Uterus (tissue), 3 donors: ENCODE measurements at regions not wholly inside any gene's neighbourhood (a gene's known extent, or its start where the extent isn't known, plus 50 kb on each side); places are given as distances from the start of the nearest gene placed in this dataset.

Experiments used
- DNase-seq, 2 donors: peaks; one replicate each; pipeline ENCODE4 v3.0.0-alpha.2; 2019 to 2020
- H3K27ac ChIP-seq, 2 donors: fragments of 200-600 bp; sonication (generic); 1 replicate in 1 of 2; 2 replicates in 1 of 2; pipeline ENCODE4 v1.5.1; 2016 to 2018
- H3K27me3 ChIP-seq, 2 donors: fragments of 200-600 bp; sonication (generic); one replicate each; pipeline ENCODE4 v1.5.1; 2018 to 2019; ENCODE audit warnings: control low read depth in 1 of 2
- H3K36me3 ChIP-seq, 2 donors: fragments of 200-600 bp; sonication (generic); one replicate each; pipeline ENCODE4 v1.5.1; 2019; ENCODE audit warnings: control low read depth in 1 of 2
- H3K4me1 ChIP-seq, 2 donors: fragments of 200-600 bp; sonication (generic); one replicate each; pipeline ENCODE4 v1.5.1; 2018 to 2019; ENCODE audit warnings: control low read depth in 1 of 2
- H3K4me3 ChIP-seq, 2 donors: fragments of 200-600 bp; sonication (generic); 1 replicate in 1 of 2; 2 replicates in 1 of 2; pipeline ENCODE4 v1.5.1; 2018 to 2019; ENCODE audit warnings: mild to moderate bottlenecking in 1 of 2
- H3K9me3 ChIP-seq, 2 donors: fragments of 200-600 bp; sonication (generic); one replicate each; pipeline ENCODE4 v1.5.1; 2019; ENCODE audit warnings: control low read depth in 1 of 2
- POLR2A ChIP-seq, 2 donors: fragments of 450-650 bp; IDR thresholded peaks; one replicate each; pipeline ENCODE4 v1.6.1; 2016; ENCODE audit warnings: antibody characterized with exemption in 2 of 2, mild to moderate bottlenecking in 1 of 2, moderate library complexity in 1 of 2
- intact Hi-C: fragments of 100-400 bp; cut with DNase I; formaldehyde crosslinking; loops from one replicate; pipeline ENCODE4 v1.15.1; 2023; ENCODE audit warnings: low total_unique reads
- TF ChIP-seq, protein P1 (sequence below), 4 experiments: fragments of 200-600 bp in 2 of 4; fragments of 450-650 bp in 2 of 4; sonication (generic) in 2 of 4; IDR thresholded peaks; one replicate each; pipeline ENCODE4 v1.5.1; 2016 to 2019; ENCODE audit warnings: antibody characterized with exemption in 4 of 4, mild to moderate bottlenecking in 2 of 4, moderate library complexity in 1 of 4
- donor health status: DM: yes; HTN: yes; CAD: no.

- intact Hi-C loops = no loop called here
- Histone ChIP-seq H3K36me3 (no peaks in the 10 kb centered on the region), H3K27me3 (no peaks in the 10 kb centered on the region), H3K4me3 (no peak overlapping the region), H3K4me1 (no peaks in the 10 kb centered on the region), H3K27ac (no peak overlapping the region), H3K9me3 (no peaks in the 10 kb centered on the region)
- no peak for DNase-seq
- no peak for TF ChIP-seq POLR2A (IDR thresholded peaks at IDR 0.05)
- TF ChIP-seq, protein P1, sequence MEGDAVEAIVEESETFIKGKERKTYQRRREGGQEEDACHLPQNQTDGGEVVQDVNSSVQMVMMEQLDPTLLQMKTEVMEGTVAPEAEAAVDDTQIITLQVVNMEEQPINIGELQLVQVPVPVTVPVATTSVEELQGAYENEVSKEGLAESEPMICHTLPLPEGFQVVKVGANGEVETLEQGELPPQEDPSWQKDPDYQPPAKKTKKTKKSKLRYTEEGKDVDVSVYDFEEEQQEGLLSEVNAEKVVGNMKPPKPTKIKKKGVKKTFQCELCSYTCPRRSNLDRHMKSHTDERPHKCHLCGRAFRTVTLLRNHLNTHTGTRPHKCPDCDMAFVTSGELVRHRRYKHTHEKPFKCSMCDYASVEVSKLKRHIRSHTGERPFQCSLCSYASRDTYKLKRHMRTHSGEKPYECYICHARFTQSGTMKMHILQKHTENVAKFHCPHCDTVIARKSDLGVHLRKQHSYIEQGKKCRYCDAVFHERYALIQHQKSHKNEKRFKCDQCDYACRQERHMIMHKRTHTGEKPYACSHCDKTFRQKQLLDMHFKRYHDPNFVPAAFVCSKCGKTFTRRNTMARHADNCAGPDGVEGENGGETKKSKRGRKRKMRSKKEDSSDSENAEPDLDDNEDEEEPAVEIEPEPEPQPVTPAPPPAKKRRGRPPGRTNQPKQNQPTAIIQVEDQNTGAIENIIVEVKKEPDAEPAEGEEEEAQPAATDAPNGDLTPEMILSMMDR (IDR thresholded peaks at IDR 0.05) = no peak
Measured at GRCh38 chr5:92713826-92714225, 867.2 kb downstream of the NR2F1-AS1 start.

DNA sequence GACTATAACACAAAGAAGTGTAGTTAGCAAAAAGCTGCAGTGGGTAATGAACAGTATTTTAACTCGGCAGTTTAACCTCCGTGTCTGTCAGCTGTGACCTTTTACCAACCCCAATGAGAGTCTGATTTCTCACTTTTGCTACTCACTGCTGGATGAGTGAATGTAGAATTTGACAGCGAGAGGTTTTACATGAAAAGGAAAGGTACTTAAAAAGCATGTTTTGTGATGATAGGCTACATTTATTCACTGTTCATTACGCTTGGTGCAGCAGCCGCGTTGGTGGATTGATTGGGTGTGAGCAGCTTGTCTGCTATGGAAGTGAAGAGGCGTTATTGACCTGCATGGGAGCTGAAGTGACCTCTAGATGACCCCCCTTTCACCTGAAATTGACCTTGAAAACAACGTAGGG lies 867.7 kb downstream of the NR2F1-AS1 start:
- Histone ChIP-seq H3K4me1 (no peaks in the 10 kb centered on the region), H3K27ac (no peak overlapping the region), H3K27me3 (no peaks in the 10 kb centered on the region), H3K36me3 (no peaks in the 10 kb centered on the region), H3K4me3 (no peak overlapping the region), H3K9me3 (no peaks in the 10 kb centered on the region)
- intact Hi-C loops = no loop called here
- TF ChIP-seq, protein P1 (IDR thresholded peaks at IDR 0.05) = no peak
- no peak for TF ChIP-seq POLR2A (IDR thresholded peaks at IDR 0.05)
- DNase-seq = no peak

DNA sequence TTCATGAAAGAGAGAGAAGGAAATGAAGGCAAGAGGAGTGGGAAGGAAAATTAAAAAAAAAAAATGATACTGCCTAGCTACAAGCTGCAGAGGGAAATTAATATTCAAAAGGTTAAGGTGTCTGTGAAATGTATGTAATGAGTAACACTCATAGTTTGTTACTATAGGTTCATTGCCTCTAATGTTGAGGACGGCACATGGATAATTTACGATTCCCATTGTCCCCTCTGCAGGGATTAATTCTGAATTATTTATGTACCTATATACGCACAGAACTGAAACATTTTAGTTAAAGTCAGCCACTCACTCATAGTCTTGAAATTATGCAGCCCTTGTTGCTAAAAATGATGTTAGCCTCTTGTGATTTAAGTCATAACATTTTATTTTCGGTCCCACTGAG lies 869.1 kb downstream of the NR2F1-AS1 start:
- TF ChIP-seq, protein P1 (IDR thresholded peaks at IDR 0.05) = no peak
- TF ChIP-seq POLR2A (IDR thresholded peaks at IDR 0.05) = no peak
- Histone ChIP-seq H3K27me3 (no peaks in the 10 kb centered on the region), H3K36me3 (no peaks in the 10 kb centered on the region), H3K27ac (no peak overlapping the region), H3K4me3 (no peak overlapping the region), H3K9me3 (no peaks in the 10 kb centered on the region), H3K4me1 (no peaks in the 10 kb centered on the region)
- intact Hi-C loops = no loop called here
- no peak for DNase-seq

DNA sequence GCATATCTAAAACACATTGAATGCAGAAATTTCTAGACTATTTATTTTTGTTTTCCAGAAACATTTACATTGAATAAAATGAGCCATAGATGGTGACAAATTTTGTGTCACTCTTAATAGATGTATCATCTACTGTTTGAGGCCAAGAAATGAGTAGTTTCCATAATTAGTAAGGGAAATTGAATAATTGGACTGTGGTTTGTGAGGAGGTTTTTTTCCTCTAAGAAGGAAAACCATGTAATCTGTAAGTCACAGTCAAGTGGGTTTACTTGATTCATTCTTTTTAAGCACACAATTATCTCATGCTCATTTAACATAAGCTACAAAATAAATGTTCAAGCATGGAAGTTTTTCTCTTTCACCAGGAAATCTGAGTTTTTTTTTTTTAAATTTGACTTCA lies 876.4 kb downstream of the NR2F1-AS1 start:
- Histone ChIP-seq H3K9me3 (no peaks in the 10 kb centered on the region), H3K36me3 (no peaks in the 10 kb centered on the region), H3K27me3 (no peaks in the 10 kb centered on the region), H3K4me3 (no peak overlapping the region), H3K27ac (no peak overlapping the region), H3K4me1 (no peaks in the 10 kb centered on the region)
- DNase-seq = no peak
- TF ChIP-seq, protein P1 (IDR thresholded peaks at IDR 0.05) = no peak
- no peak for TF ChIP-seq POLR2A (IDR thresholded peaks at IDR 0.05)
- intact Hi-C loops = no loop called here

DNA sequence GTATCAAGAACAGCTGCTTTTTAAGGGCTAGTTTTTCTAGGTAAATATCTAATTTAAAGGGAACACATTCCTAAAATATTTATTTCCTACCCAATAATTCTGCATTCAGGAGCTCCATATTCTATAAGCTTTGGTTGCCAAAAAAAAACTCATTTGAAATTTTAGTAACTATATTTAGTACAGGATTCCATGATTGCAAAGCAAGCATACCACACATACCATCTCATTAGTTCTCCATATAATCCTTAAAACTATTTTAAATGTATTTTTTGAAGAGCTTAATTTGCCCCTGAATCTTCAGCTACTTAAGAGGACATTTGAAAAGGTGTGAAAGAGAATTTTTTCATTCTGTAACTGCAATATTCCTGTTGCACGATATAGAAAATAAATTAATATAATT lies 877.0 kb downstream of the NR2F1-AS1 start:
- no peak overlapping the region for H3K27ac ChIP-seq
- no peaks in the 10 kb centered on the region for H3K27me3 ChIP-seq
- DNase-seq = no peak
- H3K9me3 ChIP-seq = no peaks in the 10 kb centered on the region
- intact Hi-C loops = no loop called here
- no peaks in the 10 kb centered on the region for H3K4me1 ChIP-seq
- H3K36me3 ChIP-seq = no peaks in the 10 kb centered on the region
- TF ChIP-seq, protein P1 (IDR thresholded peaks at IDR 0.05) = no peak
- H3K4me3 ChIP-seq = no peak overlapping the region
